Dermis blood vessel endothelial cell (primary cell): ENCODE measurements at regions not wholly inside any gene's neighbourhood (a gene's known extent, or its start where the extent isn't known, plus 50 kb on each side); places are given as distances from the start of the nearest gene placed in this dataset.
"Not testable (repeated sequence)": the region's sequence is repeated elsewhere in the genome, so short reads cannot be mapped to it uniquely, and the experiment has no call there.

ENCODE experiments used
- DNase-seq: peaks from one replicate; pipeline ENCODE4 v3.0.0; 2010

GRCh38 chr10:65083222-65083621, 1562.0 kb downstream of the REEP3 start:
- no peak for DNase-seq

GRCh38 chr10:65090991-65091390, 1569.8 kb downstream of the REEP3 start:
- no peak for DNase-seq

- no peak for DNase-seq
Observed at GRCh38 chr10:65100146-65100545, 1578.9 kb downstream of the REEP3 start.

- not testable (repeated sequence) for DNase-seq
Observed at GRCh38 chr10:65100881-65101280, 1579.7 kb downstream of the REEP3 start.

GRCh38 chr10:65110009-65110408, 1588.8 kb downstream of the REEP3 start:
- no peak for DNase-seq

GRCh38 chr10:65111059-65111458, 1589.9 kb downstream of the REEP3 start:
- not testable (repeated sequence) for DNase-seq

GRCh38 chr10:65112573-65112972, 1591.4 kb downstream of the REEP3 start:
- DNase-seq = no peak

GRCh38 chr10:65123120-65123519, 1601.9 kb downstream of the REEP3 start:
- DNase-seq = no peak

- DNase-seq = no peak
Observed at GRCh38 chr10:65125212-65125611, 1604.0 kb downstream of the REEP3 start.

- DNase-seq = no peak
Observed at GRCh38 chr10:65126288-65126687, 1605.1 kb downstream of the REEP3 start.

GRCh38 chr10:65128277-65128676, 1607.1 kb downstream of the REEP3 start:
- DNase-seq = no peak

- DNase-seq = no peak
Observed at GRCh38 chr10:65130162-65130758, 1609.1 kb downstream of the REEP3 start.

- no peak for DNase-seq
Observed at GRCh38 chr10:65133652-65134051, 1612.5 kb downstream of the REEP3 start.

GRCh38 chr10:65135508-65135907, 1614.3 kb downstream of the REEP3 start:
- no peak for DNase-seq

GRCh38 chr10:65142641-65143435, 1621.6 kb downstream of the REEP3 start:
- DNase-seq = no peak

- no peak for DNase-seq
Observed at GRCh38 chr10:65143723-65144122, 1622.5 kb downstream of the REEP3 start.

- no peak for DNase-seq
Observed at GRCh38 chr10:65149878-65150277, 1628.7 kb downstream of the REEP3 start.

- DNase-seq = no peak
Observed at GRCh38 chr10:65166272-65166671, 1645.1 kb downstream of the REEP3 start.

- no peak for DNase-seq
Observed at GRCh38 chr10:65172249-65172648, 1651.0 kb downstream of the REEP3 start.

- DNase-seq = no peak
Observed at GRCh38 chr10:65176994-65177393, 1655.8 kb downstream of the REEP3 start.

- no peak for DNase-seq
Observed at GRCh38 chr10:65183236-65183635, 1662.0 kb downstream of the REEP3 start.

GRCh38 chr10:65186668-65187067, 1665.5 kb downstream of the REEP3 start:
- not testable (repeated sequence) for DNase-seq

- no peak for DNase-seq
Observed at GRCh38 chr10:65194126-65194525, 1672.9 kb downstream of the REEP3 start.

- no peak for DNase-seq
Observed at GRCh38 chr10:65194555-65194954, 1673.4 kb downstream of the REEP3 start.
